ENCODE measurements at regions not wholly inside any gene's neighbourhood (a gene's known extent, or its start where the extent isn't known, plus 50 kb on each side); places are given as distances from the start of the nearest gene placed in this dataset.
"Not testable (repeated sequence)": the region's sequence is repeated elsewhere in the genome, so short reads cannot be mapped to it uniquely, and the experiment has no call there.

DNA sequence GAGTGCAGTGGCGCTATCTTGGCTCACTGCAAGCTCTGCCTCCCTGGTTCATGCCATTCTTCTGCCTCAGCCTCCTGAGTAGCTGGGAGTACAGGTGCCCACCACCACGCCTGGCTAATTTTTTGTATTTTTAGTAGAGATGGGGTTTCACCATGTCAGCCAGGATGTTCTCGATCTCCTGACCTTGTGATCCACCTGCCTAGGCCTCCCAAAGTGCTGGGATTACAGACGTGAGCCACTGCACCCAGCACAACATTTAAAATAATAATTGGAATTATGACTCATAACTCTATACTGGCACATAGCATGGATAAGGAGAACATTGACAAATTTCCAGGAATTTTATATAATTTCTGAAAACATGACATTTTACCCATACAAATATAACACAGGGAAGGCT lies 54.2 kb downstream of the DBET start:
- DNase-seq (ENCODE audit: low spot score), result not testable (repeated sequence)

DNA sequence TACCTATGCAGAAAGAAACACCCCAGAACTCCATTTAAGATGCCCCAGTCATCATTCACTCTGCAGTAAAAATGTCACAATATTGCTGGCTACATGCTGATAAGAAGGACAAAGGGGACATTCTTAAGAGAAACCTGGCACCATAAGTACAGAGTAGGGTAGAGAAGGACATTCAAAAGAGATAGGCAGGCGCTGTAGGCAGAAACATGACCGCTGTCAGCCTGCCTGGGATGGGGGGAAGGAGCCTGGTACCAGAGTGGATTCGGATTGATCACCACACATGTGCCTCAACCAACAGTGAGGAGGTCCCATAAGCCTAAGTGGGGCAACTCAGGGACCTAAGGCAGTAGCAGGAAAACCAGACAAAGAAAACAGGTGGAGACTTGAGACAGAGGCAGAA lies 54.1 kb upstream of the DUX4 start:
- peak; percentile 0 for DNase-seq (ENCODE audit: low spot score)

DNA sequence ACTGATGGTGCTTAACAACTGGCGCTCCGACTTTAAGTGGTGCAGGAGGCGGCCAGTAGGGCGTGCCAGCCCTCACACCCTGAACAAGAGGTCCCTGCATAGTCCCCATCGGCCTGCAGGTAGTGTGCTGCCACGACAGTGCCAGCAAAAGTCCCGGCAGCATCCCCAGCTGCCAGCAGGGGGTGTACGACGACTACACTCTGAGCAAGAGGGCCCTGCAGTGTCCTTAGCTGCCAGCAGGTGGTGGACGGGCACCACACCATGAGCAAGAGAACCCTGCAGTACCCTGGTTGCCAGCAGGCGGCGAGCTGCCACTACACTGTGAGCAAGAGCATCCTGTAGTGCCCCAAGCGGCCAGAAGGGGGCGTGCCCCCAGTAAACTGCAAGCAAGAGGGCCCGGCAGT lies 53.5 kb upstream of the DUX4 start:
- DNase-seq (ENCODE audit: low spot score), result peak; percentile 2

DNA sequence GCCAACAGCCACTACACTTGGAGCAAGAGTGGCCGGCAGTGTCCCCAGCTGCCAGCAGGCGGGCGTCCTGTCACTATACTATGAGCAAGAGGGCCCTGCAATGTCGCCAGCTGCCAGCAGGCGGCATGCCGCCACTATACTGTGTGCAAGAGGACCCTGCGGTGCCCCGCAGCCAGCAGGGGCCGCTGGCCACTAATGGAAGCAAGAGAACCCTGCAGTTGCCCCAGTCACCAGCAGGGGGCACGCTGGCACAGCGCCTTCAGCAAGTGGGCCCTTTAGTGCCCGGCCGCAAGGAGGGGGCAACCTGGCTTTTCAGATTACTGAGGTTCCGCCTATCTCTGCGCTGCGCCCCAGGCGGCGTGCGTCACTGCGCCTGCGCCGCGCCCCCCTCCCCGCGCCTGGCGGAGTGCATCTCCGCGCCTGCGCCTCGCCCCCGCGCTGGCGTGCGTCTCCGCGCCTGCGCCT lies 53.0 kb upstream of the DUX4 start:
- DNase-seq (ENCODE audit: low spot score), result peak; percentile 19

DNA sequence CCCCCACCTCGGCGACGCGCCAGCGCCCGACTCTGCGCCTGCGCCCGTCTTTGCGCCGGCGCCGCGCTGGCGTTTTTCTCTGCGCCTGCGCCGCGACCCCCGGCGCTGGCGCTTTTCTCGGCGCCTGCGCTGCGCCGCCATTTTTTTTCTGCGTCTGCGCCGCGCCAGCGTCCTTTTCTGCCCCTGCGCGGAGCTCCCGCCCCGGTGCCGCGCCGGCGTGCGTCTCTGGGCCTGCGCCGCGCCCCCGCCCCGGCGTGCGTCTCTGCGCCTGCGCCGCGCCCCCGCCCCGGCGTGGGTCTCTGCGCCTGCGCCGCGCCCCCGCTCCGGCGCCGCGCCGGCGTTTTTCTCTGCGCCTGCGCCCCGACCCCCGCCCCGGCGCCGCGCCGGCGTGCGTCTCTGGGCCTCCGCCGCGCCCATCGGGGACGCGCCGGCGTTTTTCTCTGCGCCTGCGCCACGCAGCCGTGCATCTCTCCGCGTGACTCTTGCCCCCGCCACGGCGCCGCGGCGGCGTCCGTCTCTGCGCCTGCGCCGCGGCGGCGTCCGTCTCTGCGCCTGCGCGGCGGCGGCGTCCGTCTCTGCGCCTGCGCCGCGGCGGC lies 52.4 kb upstream of the DUX4 start:
- not testable (repeated sequence) for DNase-seq (ENCODE audit: low spot score)

DNA sequence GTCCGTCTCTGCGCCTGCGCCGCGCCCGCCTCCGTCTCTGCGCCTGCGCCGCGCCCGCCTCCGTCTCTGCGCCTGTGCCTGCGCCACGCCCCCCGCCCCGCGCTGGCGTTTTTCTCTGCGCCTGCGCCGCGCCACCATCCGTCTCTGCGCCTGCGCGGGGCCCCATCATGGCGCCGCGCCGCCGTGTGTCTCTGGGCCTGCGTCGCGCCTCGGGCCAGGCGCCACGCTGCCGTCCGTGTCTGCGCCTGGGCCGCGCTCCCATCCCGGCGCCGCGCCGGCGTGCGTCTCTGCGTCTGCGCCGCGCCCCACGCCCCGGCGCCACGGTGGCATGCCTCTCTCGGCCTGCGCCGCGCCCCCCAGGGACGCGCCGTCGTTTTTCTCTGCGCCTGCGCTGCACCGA lies 51.8 kb upstream of the DUX4 start:
- DNase-seq (ENCODE audit: low spot score), result no peak

DNA sequence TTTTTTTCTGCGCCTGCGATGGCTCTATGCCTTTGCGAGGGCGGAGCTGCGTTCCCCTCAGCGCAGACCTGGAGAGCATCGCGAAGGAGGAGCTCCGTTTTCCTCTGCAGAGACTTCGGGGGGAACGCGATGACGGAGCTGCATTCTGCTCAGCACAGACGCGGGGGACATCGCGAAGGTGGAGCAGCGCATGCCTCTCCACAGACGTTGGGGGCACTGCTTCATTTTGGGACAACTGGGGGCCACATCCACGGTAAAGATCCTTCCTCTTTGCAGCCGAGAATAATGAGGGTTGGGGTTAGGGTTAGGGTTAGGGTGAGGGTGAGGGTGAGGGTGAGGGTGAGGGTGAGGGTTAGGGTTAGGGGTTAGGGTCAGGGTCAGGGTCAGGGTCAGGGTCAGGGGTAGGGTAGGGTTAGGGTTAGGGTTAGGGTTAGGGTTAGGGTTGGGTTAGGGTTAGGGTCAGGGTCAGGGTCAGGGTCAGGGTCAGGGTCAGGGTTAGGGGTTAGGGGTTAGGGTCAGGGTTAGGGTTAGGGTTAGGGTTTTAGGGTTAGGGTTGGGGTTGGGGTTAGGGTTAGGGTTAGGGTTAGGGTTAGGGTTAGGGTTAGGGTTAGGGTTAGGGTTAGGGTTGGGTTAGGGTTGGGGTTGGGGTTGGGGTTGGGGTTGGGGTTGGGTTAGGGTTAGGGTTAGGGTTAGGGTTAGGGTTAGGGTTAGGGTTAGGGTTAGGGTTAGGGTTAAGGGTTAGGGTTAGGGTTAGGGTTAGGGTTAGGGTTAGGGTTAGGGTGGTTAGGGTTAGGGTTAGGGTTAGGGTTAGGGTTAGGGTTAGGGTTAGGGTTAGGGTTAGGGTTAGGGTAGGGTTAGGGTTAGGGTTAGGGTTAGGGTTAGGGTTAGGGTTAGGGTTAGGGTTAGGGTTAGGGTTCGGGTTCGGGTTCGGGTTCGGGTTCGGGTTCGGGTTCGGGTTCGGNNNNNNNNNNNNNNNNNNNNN lies 51.1 kb upstream of the DUX4 start:
- DNase-seq (ENCODE audit: low spot score), result peak; percentile 1

Measured in hematopoietic multipotent progenitor cell treated with erythropoietin and hydrocortisone succinate and interleukin-3 and kit ligand, for 17 days (in vitro differentiated cells).